Testis (tissue), 2 donors: ENCODE measurements at regions not wholly inside any gene's neighbourhood (a gene's known extent, or its start where the extent isn't known, plus 50 kb on each side); places are given as distances from the start of the nearest gene placed in this dataset.
A peak's percentile ranks its signal among the peaks of the same experiment; 100 is the strongest.

Experiments
- POLR2A ChIP-seq: fragments of 450-650 bp; IDR thresholded peaks from one replicate; pipeline ENCODE4 v1.6.1; 2017; ENCODE audit warnings: antibody characterized with exemption, mild to moderate bottlenecking, moderate library complexity
- TF ChIP-seq, protein P1 (sequence below), 3 experiments: fragments of 450-650 bp in 2 of 3; fragments of 200-600 bp in 1 of 3; sonication (generic) in 1 of 3; IDR thresholded peaks; one replicate each; pipeline ENCODE4 v1.5.1; 2016 to 2019; ENCODE audit warnings: antibody characterized with exemption in 3 of 3, mild to moderate bottlenecking in 2 of 3, moderate library complexity in 1 of 3

DNA sequence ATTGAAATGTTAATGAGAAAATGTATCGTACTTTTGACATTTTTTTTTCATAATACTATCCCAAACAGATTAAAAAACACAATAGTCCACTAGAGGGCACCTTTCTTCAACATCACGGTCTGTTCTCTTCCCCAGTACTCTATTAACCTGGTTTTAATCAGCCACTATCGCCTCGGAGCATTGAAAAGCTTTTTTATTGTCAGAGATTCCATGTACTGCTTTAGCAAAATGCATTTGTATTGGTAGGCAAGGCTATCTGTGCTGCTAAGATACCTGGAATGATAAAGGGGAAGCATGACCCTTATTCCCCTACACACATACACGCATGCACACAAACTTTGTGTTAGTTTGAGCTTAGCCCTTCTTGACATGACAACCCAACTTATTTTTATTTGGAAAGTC is 160.1 kb upstream of the IL12A start:
- TF ChIP-seq, protein P1, sequence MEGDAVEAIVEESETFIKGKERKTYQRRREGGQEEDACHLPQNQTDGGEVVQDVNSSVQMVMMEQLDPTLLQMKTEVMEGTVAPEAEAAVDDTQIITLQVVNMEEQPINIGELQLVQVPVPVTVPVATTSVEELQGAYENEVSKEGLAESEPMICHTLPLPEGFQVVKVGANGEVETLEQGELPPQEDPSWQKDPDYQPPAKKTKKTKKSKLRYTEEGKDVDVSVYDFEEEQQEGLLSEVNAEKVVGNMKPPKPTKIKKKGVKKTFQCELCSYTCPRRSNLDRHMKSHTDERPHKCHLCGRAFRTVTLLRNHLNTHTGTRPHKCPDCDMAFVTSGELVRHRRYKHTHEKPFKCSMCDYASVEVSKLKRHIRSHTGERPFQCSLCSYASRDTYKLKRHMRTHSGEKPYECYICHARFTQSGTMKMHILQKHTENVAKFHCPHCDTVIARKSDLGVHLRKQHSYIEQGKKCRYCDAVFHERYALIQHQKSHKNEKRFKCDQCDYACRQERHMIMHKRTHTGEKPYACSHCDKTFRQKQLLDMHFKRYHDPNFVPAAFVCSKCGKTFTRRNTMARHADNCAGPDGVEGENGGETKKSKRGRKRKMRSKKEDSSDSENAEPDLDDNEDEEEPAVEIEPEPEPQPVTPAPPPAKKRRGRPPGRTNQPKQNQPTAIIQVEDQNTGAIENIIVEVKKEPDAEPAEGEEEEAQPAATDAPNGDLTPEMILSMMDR (IDR thresholded peaks at IDR 0.05) = peak; percentile 7 to 57 (median 14)
- TF ChIP-seq POLR2A = no peak
